Coronary artery (tissue), 2 donors: ENCODE measurements at regions not wholly inside any gene's neighbourhood (a gene's known extent, or its start where the extent isn't known, plus 50 kb on each side); places are given as distances from the start of the nearest gene placed in this dataset.

ENCODE experiments used
- DNase-seq: peaks from one replicate; pipeline ENCODE4 v3.0.0-alpha.2; 2017; ENCODE audit warnings: low spot score
- H3K27ac ChIP-seq, 2 donors: fragments of 200-600 bp; sonication (generic); one replicate each; pipeline ENCODE4 v1.5.1; 2016 to 2019
- H3K4me3 ChIP-seq: fragments of 200-600 bp; sonication (generic); 2 replicates; pipeline ENCODE4 v1.5.1; 2016; ENCODE audit warnings: mild to moderate bottlenecking, moderate library complexity
- TF ChIP-seq, protein P1 (sequence below): fragments of 200-600 bp; sonication (generic); IDR thresholded peaks from one replicate; pipeline ENCODE4 v1.5.1; 2019; ENCODE audit warnings: antibody characterized with exemption

DNA sequence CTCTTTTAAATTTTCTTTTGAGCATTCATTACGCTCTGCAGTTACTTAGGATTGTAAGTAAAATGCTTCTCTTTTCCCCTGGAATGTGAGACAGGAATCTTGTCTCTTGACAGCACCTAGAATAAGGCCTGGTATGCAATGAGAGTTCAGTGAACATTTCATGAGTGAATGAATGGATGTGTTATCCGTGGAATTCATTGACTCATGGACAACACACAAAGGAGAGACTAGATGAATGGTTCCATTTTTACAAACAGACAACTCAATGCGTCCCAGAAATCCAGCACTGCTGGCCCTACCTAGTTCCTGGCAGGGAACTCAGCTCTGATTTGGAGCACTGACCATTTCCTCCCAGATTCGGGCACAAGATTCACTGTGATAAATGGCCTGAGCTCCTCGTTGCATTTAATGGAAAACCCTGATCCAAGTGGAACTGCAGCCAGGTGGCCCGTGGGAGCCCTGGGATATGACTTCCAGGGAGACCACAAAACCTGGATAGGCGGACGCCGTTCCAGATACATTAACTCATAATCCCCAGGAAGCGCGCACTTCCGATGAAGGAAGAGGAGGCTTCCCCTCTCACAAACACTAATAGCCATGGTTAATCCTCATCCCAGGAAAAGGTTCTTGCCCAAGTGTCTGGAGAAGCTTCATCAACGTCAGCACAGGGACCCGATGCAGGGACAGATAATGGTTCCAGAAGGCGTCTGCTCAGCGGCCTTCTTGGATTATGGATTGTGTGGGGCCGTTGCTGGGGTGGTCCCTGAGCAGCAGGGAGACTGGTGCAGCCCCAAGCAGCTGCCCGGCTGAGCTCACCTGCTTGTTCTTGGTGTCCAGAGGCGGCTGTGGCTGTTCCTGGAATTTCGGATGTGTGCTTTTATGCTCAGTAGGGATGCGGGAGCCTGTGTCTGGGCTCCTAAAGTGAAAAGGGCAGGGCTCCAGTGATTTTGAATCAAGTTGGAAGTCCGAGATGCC lies 211.1 kb upstream of the TSHZ3 start:
- no peak for DNase-seq
- H3K4me3 ChIP-seq = no peak overlapping the region
- TF ChIP-seq, protein P1, sequence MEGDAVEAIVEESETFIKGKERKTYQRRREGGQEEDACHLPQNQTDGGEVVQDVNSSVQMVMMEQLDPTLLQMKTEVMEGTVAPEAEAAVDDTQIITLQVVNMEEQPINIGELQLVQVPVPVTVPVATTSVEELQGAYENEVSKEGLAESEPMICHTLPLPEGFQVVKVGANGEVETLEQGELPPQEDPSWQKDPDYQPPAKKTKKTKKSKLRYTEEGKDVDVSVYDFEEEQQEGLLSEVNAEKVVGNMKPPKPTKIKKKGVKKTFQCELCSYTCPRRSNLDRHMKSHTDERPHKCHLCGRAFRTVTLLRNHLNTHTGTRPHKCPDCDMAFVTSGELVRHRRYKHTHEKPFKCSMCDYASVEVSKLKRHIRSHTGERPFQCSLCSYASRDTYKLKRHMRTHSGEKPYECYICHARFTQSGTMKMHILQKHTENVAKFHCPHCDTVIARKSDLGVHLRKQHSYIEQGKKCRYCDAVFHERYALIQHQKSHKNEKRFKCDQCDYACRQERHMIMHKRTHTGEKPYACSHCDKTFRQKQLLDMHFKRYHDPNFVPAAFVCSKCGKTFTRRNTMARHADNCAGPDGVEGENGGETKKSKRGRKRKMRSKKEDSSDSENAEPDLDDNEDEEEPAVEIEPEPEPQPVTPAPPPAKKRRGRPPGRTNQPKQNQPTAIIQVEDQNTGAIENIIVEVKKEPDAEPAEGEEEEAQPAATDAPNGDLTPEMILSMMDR = no peak
- H3K27ac ChIP-seq = no peak overlapping the region

DNA sequence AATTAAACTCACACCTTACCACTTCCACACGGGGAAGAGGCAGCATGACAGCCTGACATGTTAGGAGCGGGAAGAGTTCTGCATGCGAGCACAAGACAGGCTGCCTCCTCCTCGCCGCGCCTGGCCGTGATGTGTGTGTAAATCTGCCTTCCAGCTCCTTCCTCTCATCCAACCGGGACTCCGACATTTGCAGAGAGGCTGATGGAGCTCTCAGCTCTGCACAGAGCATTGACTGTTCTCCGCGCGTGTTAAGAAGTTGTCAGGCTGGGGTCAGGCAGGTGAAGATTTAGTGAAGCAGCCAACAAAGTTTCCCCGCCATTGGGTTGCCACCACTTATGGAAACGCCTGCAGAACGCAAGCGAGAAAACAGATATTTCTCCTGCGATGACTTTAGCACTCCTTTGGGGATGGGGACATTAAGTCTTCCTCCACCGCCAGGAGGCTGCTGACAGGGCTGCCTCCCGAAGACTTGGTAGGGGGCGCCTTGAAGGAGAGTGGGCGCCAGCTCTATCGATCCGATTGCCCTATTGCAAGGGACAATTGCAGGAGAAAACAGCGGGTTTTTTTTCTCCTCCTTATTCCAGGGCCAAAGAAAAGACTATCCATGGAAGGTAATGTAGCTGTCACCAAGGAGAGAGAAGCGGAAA lies 213.9 kb upstream of the TSHZ3 start:
- H3K4me3 ChIP-seq = no peak overlapping the region
- TF ChIP-seq, protein P1 = no peak
- H3K27ac ChIP-seq = no peak overlapping the region
- peak; percentile 28 for DNase-seq

DNA sequence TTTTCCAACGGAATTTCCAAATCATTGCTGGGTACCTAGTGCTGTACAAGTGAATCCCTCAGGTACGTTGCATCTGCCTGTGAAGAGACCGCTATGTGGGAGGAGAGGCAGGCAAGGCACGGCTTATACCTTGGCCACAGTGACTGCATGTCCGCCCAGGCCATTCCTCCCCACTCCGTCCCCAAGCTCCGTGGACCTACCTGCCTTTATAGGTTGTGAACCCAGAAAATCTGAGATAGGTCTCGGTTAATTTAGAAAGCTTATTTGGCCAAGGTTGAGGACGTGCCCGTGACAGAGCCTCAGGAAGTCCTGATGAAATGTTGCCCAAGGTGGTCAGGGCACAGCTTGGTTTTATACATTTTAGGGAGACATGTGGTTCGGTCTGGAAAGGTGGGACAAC lies 218.5 kb upstream of the TSHZ3 start:
- Histone ChIP-seq H3K4me3 (no peak overlapping the region), H3K27ac (no peak overlapping the region)
- TF ChIP-seq, protein P1 = no peak
- peak; percentile 35 for DNase-seq

DNA sequence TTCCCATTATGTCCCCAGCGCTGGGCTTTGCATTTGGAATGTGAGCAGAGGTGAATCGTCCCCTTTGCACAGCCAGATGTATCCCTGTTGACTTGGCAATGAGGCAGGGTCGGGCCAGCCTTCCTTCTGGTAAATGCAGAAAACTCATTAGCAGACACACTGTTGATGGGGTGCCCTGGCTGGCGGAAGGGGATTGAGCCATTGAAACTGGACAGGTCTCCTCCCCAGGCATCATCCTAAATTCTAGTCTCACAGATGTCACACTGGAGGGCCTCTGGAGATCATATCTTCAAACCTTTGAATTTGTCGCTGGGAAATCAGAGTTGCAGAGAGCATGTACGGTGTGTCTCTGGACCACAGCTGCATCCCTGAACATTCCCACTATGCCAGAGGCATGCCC lies 219.5 kb upstream of the TSHZ3 start:
- H3K4me3 ChIP-seq = no peak overlapping the region

DNA sequence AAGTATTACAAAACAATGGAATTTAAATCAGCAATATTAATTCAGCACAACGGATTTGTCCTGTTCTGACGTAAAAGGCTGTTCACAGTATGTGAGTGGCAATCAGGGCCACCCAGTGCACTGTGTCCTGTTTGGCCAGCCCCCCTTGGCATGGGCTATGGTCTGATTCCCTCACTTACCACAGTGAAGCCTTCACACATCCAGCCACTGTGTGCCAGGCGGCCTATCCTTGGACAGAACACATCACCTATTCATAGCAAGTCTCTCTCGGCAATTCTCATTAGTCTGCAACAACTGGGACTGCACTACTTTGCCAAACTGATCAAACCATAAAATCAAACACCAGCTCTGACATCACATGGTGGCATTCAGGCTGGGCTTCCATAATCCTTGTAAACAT lies 221.5 kb upstream of the TSHZ3 start:
- Histone ChIP-seq H3K27ac (no peak overlapping the region), H3K4me3 (no peak overlapping the region)
- peak; percentile 36 for DNase-seq
- TF ChIP-seq, protein P1 = no peak

More for the DNA sequence above, 219.5 kb upstream of the TSHZ3 start:
- peak; percentile 45 for DNase-seq
- TF ChIP-seq, protein P1 = no peak
- H3K27ac ChIP-seq = no peak overlapping the region

DNA sequence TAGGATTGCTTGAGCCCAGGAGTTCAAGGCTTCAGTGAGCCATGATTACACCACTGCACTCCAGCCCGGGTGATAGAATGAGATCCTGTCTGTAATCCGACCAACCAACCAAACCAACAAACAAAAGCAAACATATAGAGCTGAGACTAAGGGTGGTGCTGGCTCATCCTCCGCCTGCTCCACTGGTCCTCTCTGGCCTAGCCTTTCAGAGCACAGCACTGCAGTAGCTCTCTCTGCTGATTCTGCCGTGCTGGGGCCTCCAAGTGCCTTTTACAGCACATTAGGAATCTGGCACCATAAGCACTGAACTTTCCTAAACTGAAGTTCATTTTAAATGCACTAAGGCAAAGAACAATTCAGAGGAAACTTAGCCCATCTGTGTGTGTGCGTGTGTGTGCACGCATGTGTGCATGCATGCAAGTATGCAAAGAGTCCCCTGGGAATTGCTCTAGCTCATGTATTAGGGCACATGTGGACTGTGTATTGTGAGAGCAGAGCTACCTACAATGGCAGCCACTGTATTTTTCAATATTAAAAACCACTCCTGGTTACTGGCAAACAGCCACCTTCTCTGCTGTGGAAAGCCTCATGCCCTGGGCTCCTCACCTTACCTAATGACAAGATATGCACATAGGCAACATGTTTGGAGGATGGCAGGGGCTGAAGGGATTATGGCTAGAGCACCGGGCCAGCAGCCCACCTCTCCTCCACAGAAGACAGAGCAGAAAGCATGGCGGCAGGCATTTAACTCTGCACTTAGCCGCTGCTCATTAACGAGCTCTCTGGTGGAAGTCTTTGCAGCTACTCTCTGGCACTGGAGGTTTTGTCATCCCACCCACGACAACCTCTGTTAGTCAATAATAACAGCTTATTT lies 223.1 kb upstream of the TSHZ3 start:
- peak; percentile 33 for DNase-seq
- TF ChIP-seq, protein P1 = no peak
- no peak overlapping the region for H3K27ac ChIP-seq
- H3K4me3 ChIP-seq = no peak overlapping the region
